Natural killer cell treated with Interleukin-12 subunit alpha and Interleukin-12 subunit beta and Interleukin-15 and Interleukin-18, amount 100 ng/mL, for 72 hours (primary cell): ENCODE measurements at regions not wholly inside any gene's neighbourhood (a gene's known extent, or its start where the extent isn't known, plus 50 kb on each side); places are given as distances from the start of the nearest gene placed in this dataset.
A peak's percentile ranks its signal among the peaks of the same experiment; 100 is the strongest.

Source experiments
- ATAC-seq, 2 donors: fragments of 150-1000 bp; cut with Tn5 transposase in 1 of 2; sonication (Bioruptor Pico), chemical (Tn5 transposase) in 1 of 2; 2 replicates each; pipeline ENCODE4 v1.10.0; 2021
- DNase-seq: peaks from one replicate; pipeline ENCODE4 v3.0.0; 2022; ENCODE audit warnings: low spot score
- H3K27ac Mint-ChIP-seq, 2 donors: 1 replicate in 1 of 2; 2 replicates in 1 of 2; pipeline ENCODE4 v1.8.0; 2022; ENCODE audit warnings: mixed read lengths in 2 of 2, mild to moderate bottlenecking in 1 of 2, moderate library complexity in 1 of 2
- H3K27me3 Mint-ChIP-seq, 2 donors: 1 replicate in 1 of 2; 2 replicates in 1 of 2; pipeline ENCODE4 v1.8.0; 2022; ENCODE audit warnings: mixed read lengths in 2 of 2
- H3K36me3 Mint-ChIP-seq: one replicate; pipeline ENCODE4 v1.8.0; 2022; ENCODE audit warnings: mixed read lengths
- H3K4me1 Mint-ChIP-seq, 2 donors: 1 replicate in 1 of 2; 2 replicates in 1 of 2; pipeline ENCODE4 v1.8.0; 2022; ENCODE audit warnings: low read depth in 2 of 2, mixed read lengths in 2 of 2, mild to moderate bottlenecking in 1 of 2
- H3K4me3 Mint-ChIP-seq: one replicate; pipeline ENCODE4 v1.8.0; 2022; ENCODE audit warnings: mixed read lengths
- H3K9me3 Mint-ChIP-seq: 2 replicates; pipeline ENCODE4 v1.8.0; 2022; ENCODE audit warnings: mixed read lengths

- H3K4me3 Mint-ChIP-seq, result no peak overlapping the region
- no peak overlapping the region for H3K27ac Mint-ChIP-seq
- peaks cover 7% of the 10 kb centered on the region for H3K9me3 Mint-ChIP-seq
- peaks cover 0 to 21% of the 10 kb centered on the region in 2 donors for H3K27me3 Mint-ChIP-seq
- DNase-seq (no peak), ATAC-seq (no peak)
- H3K36me3 Mint-ChIP-seq, result no peaks in the 10 kb centered on the region
- H3K4me1 Mint-ChIP-seq, result no peaks in the 10 kb centered on the region
Observed at GRCh38 chr16:9528511-9529079, 437.2 kb downstream of the HAPSTR1 start.

DNA sequence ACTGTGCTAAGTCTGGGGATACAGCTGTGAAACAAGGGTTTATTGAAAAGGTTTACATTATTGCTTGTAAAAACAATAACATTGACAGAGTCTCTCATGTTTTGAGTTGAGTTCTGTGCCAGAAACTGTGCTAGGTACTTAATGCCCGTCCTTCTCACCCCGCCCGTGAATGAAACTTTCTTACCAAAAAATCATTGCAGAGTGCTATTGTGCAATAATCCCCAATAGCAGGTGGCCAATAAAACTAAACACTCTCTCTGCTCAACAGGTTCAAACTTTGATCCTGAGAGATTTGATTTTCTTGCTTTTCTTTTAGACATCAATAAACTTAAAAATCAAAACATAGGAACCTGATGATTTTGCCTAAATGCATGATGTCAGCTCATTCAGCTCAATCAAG, 441.6 kb downstream of the HAPSTR1 start:
- Mint-ChIP-seq H3K27me3 (no peaks in the 10 kb centered on the region), H3K9me3 (peaks cover 4% of the 10 kb centered on the region), H3K36me3 (no peaks in the 10 kb centered on the region), H3K4me3 (no peak overlapping the region), H3K4me1 (no peaks in the 10 kb centered on the region), H3K27ac (no peak overlapping the region)
- no peak for ATAC-seq
- no peak for DNase-seq

DNA sequence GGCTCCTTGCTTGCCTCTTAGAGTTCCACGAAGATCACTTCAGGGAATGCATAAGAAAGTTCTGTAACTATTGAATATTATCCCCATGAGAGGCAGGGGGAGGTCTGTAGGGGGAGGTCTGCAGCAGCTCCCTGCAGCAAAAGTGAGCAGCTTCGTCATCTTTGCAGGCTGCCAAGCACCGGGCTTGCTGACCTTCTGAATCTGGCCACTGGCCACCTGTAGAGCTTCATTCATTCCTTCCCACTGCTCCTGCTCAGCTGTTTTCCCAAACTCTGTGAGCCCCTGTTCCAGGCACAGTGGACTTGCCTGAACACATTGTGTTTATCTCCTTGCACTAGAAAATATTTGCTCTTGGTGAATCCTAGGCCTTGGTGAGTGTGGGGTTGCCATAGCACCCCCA, 443.3 kb downstream of the HAPSTR1 start:
- ATAC-seq (no peak), DNase-seq (no peak)
- H3K27ac Mint-ChIP-seq, result no peak overlapping the region
- H3K9me3 Mint-ChIP-seq, result peaks cover 4% of the 10 kb centered on the region
- H3K27me3 Mint-ChIP-seq, result no peaks in the 10 kb centered on the region
- no peaks in the 10 kb centered on the region for H3K4me1 Mint-ChIP-seq
- H3K4me3 Mint-ChIP-seq, result no peak overlapping the region
- no peaks in the 10 kb centered on the region for H3K36me3 Mint-ChIP-seq

DNA sequence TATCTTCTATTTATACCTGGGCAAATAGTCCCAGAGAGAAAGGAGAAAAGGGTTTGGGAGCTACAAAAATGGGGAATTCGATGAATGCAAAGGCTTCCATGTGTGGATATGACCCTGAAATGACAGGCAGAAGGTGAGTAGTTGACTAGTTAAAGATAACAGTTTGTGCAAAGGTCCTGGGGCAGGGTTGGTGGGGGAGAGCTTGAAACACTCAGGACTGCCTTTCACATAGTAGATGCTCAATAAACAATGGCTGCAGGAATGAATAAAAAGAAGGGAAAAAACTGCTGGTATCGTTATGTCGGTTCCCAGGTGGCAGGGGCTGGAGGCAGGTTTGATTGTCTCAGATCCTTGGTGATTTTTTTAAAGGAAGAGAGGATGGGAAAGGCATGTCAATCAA, 445.5 kb downstream of the HAPSTR1 start:
- DNase-seq, result no peak
- Mint-ChIP-seq H3K4me1 (no peaks in the 10 kb centered on the region), H3K27ac (no peak overlapping the region), H3K9me3 (peaks cover 4% of the 10 kb centered on the region), H3K27me3 (no peaks in the 10 kb centered on the region), H3K4me3 (no peak overlapping the region), H3K36me3 (no peaks in the 10 kb centered on the region)
- no peak for ATAC-seq

GRCh38 chr16:9539346-9539745, 447.9 kb downstream of the HAPSTR1 start:
- Mint-ChIP-seq H3K27me3 (no peaks in the 10 kb centered on the region), H3K36me3 (no peaks in the 10 kb centered on the region), H3K4me3 (no peak overlapping the region), H3K4me1 (no peaks in the 10 kb centered on the region), H3K27ac (no peak overlapping the region), H3K9me3 (no peaks in the 10 kb centered on the region)
- no peak for DNase-seq
- ATAC-seq, result no peak

GRCh38 chr16:9541723-9542122, 450.3 kb downstream of the HAPSTR1 start:
- Mint-ChIP-seq H3K9me3 (peaks cover 6% of the 10 kb centered on the region), H3K4me1 (no peaks in the 10 kb centered on the region), H3K4me3 (no peak overlapping the region), H3K27ac (no peak overlapping the region), H3K27me3 (no peaks in the 10 kb centered on the region), H3K36me3 (no peaks in the 10 kb centered on the region)
- ATAC-seq, result no peak
- no peak for DNase-seq

DNA sequence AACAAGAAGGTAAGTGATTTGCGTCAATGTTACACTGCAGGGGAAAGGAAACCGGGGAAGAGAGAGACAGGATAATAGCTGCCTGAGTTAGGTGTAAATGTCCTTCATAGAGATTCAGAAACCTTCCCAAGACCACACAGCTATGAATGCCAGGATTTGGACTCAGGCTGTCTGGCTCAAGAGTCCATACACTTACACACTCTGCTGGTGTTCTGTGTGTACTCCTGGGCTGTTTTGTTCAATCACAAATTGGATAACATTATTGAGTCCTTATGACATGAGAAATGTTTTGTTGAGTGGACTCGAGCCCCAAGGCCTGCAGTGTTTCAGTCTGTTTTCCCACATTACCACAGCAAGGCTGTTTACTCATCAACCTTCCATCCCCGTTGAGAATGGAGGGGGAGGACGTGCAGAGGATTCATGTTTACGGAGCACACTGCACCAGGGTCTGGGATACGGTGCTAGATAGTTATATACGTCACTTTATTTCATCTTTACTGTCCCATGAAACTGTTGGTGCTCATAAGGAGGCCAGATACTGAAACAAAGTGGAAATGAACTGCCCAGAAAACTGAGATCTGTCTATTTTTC, 450.8 kb downstream of the HAPSTR1 start:
- H3K9me3 Mint-ChIP-seq, result peaks cover 6% of the 10 kb centered on the region
- DNase-seq, result no peak
- H3K27me3 Mint-ChIP-seq, result no peaks in the 10 kb centered on the region
- H3K27ac Mint-ChIP-seq, result no peak overlapping the region
- H3K4me1 Mint-ChIP-seq, result no peaks in the 10 kb centered on the region
- ATAC-seq, result no peak
- no peak overlapping the region for H3K4me3 Mint-ChIP-seq
- H3K36me3 Mint-ChIP-seq, result no peaks in the 10 kb centered on the region

GRCh38 chr16:9545522-9546437, 454.3 kb downstream of the HAPSTR1 start:
- peaks cover 6% of the 10 kb centered on the region for H3K9me3 Mint-ChIP-seq
- ATAC-seq (no peak), DNase-seq (no peak)
- H3K27me3 Mint-ChIP-seq, result no peaks in the 10 kb centered on the region
- H3K4me3 Mint-ChIP-seq, result no peak overlapping the region
- H3K36me3 Mint-ChIP-seq, result no peaks in the 10 kb centered on the region
- no peaks in the 10 kb centered on the region for H3K4me1 Mint-ChIP-seq
- no peak overlapping the region for H3K27ac Mint-ChIP-seq

GRCh38 chr16:9546438-9546786, 455.0 kb downstream of the HAPSTR1 start:
- Mint-ChIP-seq H3K9me3 (peaks cover 6% of the 10 kb centered on the region), H3K36me3 (no peaks in the 10 kb centered on the region), H3K4me1 (no peaks in the 10 kb centered on the region), H3K4me3 (no peak overlapping the region), H3K27me3 (peaks cover 0 to 3% of the 10 kb centered on the region in 2 donors), H3K27ac (no peak overlapping the region)
- peak in 1 of 2 donors; percentile 33 for ATAC-seq
- no peak for DNase-seq

GRCh38 chr16:9549487-9549886, 458.0 kb downstream of the HAPSTR1 start:
- Mint-ChIP-seq H3K36me3 (no peaks in the 10 kb centered on the region), H3K27me3 (peaks cover 0 to 6% of the 10 kb centered on the region in 2 donors), H3K4me1 (no peaks in the 10 kb centered on the region), H3K27ac (no peak overlapping the region), H3K4me3 (no peak overlapping the region), H3K9me3 (peaks cover 13% of the 10 kb centered on the region)
- ATAC-seq, result no peak
- DNase-seq, result no peak

- no peak overlapping the region for H3K4me3 Mint-ChIP-seq
- no peak for ATAC-seq
- H3K4me1 Mint-ChIP-seq, result no peaks in the 10 kb centered on the region
- no peak overlapping the region for H3K27ac Mint-ChIP-seq
- H3K9me3 Mint-ChIP-seq, result peaks cover 9% of the 10 kb centered on the region
- no peaks in the 10 kb centered on the region for H3K36me3 Mint-ChIP-seq
- peaks cover 1 to 6% of the 10 kb centered on the region in 2 donors for H3K27me3 Mint-ChIP-seq
- no peak for DNase-seq
Observed at GRCh38 chr16:9555051-9555450, 463.6 kb downstream of the HAPSTR1 start.

- H3K36me3 Mint-ChIP-seq, result no peaks in the 10 kb centered on the region
- H3K9me3 Mint-ChIP-seq, result peaks cover 13% of the 10 kb centered on the region
- no peak overlapping the region for H3K27ac Mint-ChIP-seq
- H3K4me3 Mint-ChIP-seq, result no peak overlapping the region
- DNase-seq, result no peak
- H3K27me3 Mint-ChIP-seq, result peaks cover 3 to 13% of the 10 kb centered on the region in 2 donors
- ATAC-seq, result no peak
- no peaks in the 10 kb centered on the region for H3K4me1 Mint-ChIP-seq
Observed at GRCh38 chr16:9556949-9557665, 465.7 kb downstream of the HAPSTR1 start.

- Mint-ChIP-seq H3K27me3 (peaks cover 3 to 13% of the 10 kb centered on the region in 2 donors), H3K4me1 (no peaks in the 10 kb centered on the region), H3K27ac (no peak overlapping the region), H3K9me3 (peaks cover 13% of the 10 kb centered on the region), H3K36me3 (no peaks in the 10 kb centered on the region), H3K4me3 (no peak overlapping the region)
- ATAC-seq (no peak), DNase-seq (no peak)
Observed at GRCh38 chr16:9557713-9558112, 466.3 kb downstream of the HAPSTR1 start.

DNA sequence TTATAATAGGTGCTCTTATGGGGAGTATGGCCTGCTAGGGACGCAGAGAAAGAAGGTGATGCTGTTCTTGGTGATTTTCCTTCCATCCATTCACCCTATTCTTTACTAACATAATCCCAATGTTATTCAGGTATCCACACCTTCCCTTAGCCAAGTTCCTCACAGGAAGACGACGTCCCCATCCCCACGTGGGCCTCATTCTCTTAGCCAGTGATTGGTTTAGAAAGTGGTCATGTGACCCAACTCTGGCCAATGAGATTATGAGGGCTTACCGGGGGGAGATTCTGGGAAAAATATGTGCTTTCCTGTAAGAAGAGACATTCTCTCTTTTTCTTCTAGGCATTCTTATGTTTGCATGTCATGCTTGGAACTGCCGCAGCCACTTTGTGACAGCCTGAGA, 474.7 kb downstream of the HAPSTR1 start:
- Mint-ChIP-seq H3K9me3 (peaks cover 3% of the 10 kb centered on the region), H3K27ac (no peak overlapping the region), H3K27me3 (peaks cover 0 to 9% of the 10 kb centered on the region in 2 donors), H3K4me1 (no peaks in the 10 kb centered on the region), H3K4me3 (no peak overlapping the region), H3K36me3 (no peaks in the 10 kb centered on the region)
- ATAC-seq (no peak), DNase-seq (no peak)
